ENCODE measurements at regions not wholly inside any gene's neighbourhood (a gene's known extent, or its start where the extent isn't known, plus 50 kb on each side); places are given as distances from the start of the nearest gene placed in this dataset.
"Not testable (repeated sequence)": the region's sequence is repeated elsewhere in the genome, so short reads cannot be mapped to it uniquely, and the experiment has no call there.

DNA sequence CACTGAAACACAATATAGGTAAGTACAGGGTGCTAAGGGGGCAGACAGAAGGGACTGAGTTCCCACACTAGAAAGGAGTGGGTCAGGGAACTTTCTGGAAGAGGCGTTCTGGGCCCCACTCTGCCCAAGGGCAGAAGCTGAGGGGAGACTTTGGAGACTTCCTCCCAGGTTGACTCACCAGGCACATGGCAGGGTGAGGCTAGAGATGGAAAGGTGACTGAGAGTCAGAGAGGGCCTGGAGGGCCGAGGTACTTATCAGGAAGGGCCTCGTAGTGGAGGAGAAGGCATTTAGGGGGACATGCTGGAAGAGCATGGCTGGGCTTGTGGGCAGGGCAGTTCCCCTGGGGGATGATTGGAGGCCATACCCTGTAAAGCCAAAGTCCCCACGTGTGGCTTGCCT lies 159.9 kb upstream of the JUN start:
- Mint-ChIP-seq H3K36me3 (no peaks in the 10 kb centered on the region), H3K27me3 (no peaks in the 10 kb centered on the region), H3K9me3 (peaks cover 4% of the 10 kb centered on the region), H3K4me3 (no peak overlapping the region), H3K27ac (no peak overlapping the region), H3K4me1 (peaks cover 60% of the 10 kb centered on the region)
- no peak for DNase-seq

DNA sequence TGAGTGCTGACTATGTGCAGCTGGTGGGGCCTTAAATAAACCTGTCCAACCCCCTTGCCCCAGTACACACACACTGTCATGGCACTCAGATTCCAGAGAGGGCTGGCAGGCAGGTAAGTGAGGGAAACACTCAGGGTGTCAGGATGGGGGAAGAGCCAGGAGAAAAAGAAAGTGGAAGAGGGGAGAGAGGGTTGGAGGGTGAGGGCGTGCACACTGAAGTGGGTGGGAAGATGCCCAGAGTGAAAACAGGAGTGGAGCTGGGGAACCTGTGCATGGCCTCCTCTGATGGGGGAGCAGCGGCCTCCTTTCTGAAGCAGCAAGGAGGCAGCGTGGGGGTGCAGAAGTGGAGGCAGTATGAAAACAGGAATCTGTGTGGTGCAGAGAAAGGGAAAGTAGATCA lies 160.6 kb upstream of the JUN start:
- DNase-seq: no peak
- Mint-ChIP-seq H3K9me3 (peaks cover 4% of the 10 kb centered on the region), H3K27ac (no peak overlapping the region), H3K4me3 (no peak overlapping the region), H3K36me3 (no peaks in the 10 kb centered on the region), H3K27me3 (no peaks in the 10 kb centered on the region), H3K4me1 (peaks cover 66% of the 10 kb centered on the region)

DNA sequence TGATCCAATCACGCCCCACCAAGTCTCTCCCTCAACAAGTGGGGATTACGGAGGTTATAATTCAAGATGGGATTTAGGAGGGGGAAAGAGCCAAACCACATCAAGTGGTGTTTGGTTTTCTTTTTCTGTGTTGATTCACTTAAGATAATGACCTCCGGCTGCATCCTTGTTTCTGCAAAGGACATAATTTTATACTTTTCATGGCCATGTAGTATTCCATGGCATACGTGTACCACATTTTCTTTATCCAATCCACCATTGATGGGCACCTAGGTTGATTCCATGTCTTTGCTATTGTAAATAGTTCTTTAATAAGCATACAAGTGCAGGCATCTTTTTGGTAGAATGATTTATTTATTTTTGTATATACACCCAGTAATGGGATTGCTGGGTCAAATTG lies 162.5 kb upstream of the JUN start:
- no peak overlapping the region for H3K4me3 Mint-ChIP-seq

DNA sequence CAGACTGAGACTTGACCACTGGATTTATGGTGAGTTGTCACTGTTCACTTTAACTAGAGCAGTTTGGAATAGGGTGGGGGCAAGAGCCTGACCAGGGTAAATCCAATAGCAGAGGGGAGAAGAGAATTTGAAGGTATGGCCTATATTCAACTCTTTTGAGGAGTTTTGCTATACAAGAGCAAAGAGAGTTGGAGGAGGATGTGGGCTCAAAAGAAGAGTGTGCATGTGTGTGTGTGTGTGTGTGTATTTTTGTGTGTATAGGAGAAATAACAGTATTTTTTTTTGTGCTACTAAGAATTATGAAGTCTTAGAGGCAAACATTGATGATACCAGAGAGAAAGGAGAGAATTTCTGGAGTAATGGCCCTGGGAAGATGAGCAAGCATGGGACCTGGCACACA lies 164.8 kb upstream of the JUN start:
- Mint-ChIP-seq H3K36me3 (no peaks in the 10 kb centered on the region), H3K27me3 (no peaks in the 10 kb centered on the region), H3K27ac (no peak overlapping the region), H3K4me3 (no peak overlapping the region), H3K9me3 (peaks cover 4% of the 10 kb centered on the region), H3K4me1 (peaks cover 36% of the 10 kb centered on the region)
- no peak for DNase-seq

More for the DNA sequence above, 162.5 kb upstream of the JUN start:
- H3K36me3 Mint-ChIP-seq: no peaks in the 10 kb centered on the region
- no peaks in the 10 kb centered on the region for H3K27me3 Mint-ChIP-seq
- H3K9me3 Mint-ChIP-seq: peaks cover 4% of the 10 kb centered on the region
- no peak overlapping the region for H3K27ac Mint-ChIP-seq
- no peak for DNase-seq
- H3K4me1 Mint-ChIP-seq: peaks cover 58% of the 10 kb centered on the region

DNA sequence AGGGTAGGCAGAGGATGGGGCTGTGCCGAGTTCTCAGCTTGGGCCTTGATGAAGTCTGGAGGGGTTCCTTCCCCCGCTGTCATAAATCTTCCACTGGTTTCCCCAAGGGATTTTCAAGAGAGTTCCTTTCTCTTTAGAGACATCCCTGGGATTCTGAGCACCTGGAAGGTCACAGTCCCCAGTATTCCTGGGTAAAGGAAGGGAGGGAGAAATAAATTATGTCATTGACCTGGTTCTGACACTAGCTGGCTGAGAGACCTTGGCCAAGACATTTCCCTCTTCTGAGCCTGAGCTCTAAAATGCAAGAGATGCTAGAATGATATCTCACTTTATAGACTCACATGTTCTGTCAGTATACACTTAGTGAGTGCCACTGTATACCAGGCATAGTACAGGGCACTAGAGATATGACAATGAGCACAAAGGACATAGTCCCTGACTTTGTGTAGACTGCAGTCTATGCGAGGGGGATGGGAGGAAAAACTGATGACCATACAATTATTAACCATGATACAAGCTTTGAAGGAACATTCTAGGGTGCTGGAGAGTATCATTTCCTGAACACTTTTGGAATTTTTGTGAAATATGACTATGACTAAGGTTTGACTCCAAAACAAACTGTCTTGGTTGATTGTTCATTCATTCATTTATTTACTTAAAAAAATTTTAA lies 165.8 kb upstream of the JUN start:
- Mint-ChIP-seq H3K36me3 (no peaks in the 10 kb centered on the region), H3K4me3 (no peak overlapping the region), H3K4me1 (peaks cover 26% of the 10 kb centered on the region), H3K27me3 (no peaks in the 10 kb centered on the region), H3K9me3 (peaks cover 4% of the 10 kb centered on the region), H3K27ac (no peak overlapping the region)
- no peak for DNase-seq

DNA sequence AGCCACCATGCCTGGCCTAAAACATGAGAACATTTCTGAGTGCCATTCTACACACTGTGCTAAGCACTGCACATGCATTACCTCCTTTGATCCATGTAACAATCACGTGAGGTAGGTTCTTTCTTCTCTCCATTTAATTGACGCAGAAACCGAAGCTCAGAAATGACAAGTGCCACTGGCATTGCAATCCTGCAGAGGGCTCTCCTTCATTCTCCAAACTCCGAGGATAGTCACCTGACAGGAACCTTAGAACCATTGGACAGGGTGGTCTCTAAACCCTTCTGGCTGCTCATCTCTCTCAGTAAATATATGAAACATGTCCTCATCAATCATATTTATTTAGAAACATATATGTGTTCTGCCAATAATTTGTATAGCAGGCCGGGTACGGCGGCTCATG lies 167.1 kb upstream of the JUN start:
- H3K36me3 Mint-ChIP-seq: no peaks in the 10 kb centered on the region
- no peak for DNase-seq
- H3K4me1 Mint-ChIP-seq: peaks cover 18% of the 10 kb centered on the region
- no peak overlapping the region for H3K4me3 Mint-ChIP-seq
- H3K27me3 Mint-ChIP-seq: no peaks in the 10 kb centered on the region
- peaks cover 3% of the 10 kb centered on the region for H3K9me3 Mint-ChIP-seq
- no peak overlapping the region for H3K27ac Mint-ChIP-seq

DNA sequence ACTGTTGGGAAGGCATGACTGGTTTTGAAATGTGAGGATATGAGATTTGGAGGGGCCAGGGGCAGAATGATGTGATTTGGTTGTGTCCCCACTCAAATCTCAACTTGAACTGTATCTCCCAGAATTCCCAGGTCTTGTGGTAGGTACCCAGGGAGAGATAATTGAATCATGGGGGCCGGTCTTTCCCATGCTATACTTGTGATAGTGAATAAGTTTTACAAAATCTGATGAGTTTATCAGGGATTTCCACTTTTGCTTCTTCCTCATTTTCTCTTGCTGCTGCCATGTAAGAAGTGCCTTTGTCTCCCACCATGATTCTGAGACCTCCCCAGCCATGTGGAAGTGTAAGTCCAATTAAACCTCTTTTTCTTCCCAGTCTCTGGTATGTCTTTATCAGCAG lies 170.1 kb upstream of the JUN start:
- H3K4me1 Mint-ChIP-seq: peaks cover 16% of the 10 kb centered on the region
- not testable (repeated sequence) for H3K27ac Mint-ChIP-seq, H3K9me3 Mint-ChIP-seq, H3K36me3 Mint-ChIP-seq, DNase-seq, H3K27me3 Mint-ChIP-seq, H3K4me3 Mint-ChIP-seq

DNA sequence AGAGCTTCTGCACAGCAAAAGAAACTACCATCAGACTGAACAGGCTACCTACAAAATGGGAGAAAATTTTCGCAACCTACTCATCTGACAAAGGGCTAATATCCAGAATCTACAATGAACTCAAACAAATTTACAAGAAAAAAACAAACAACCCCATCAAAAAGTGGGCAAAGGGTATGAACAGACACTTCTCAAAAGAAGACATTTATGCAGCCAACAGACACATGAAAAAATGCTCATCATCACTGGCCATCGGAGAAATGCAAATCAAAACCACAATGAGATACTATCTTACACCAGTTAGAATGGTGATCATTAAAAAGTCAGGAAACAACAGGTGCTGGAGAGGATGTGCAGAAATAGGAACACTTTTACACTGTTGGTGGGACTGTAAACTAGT lies 179.4 kb upstream of the JUN start:
- not testable (repeated sequence) for H3K27ac Mint-ChIP-seq, H3K4me3 Mint-ChIP-seq, DNase-seq, H3K27me3 Mint-ChIP-seq, H3K36me3 Mint-ChIP-seq, H3K9me3 Mint-ChIP-seq
- peaks cover 21% of the 10 kb centered on the region for H3K4me1 Mint-ChIP-seq

DNA sequence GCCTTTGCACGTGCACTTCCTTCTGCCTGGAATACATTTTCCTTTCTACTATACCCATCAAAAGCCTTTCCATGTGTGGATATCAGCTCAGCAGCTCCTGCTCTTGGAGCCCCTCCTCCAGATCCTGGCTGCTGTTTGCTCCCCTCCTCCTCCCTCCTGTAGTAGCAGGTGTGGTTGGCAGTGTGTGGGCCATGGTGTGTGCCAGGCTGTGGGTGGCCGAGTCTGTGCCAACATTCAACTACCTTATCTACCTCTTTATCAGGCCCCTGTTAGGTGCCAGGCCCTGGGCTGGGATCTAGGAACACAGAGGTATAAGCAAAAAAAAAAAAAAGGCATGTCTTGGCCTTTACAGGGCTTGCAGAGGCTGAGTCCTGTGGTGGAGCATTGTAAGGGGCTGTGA lies 180.6 kb upstream of the JUN start:
- Mint-ChIP-seq H3K9me3 (no peaks in the 10 kb centered on the region), H3K36me3 (no peaks in the 10 kb centered on the region), H3K4me3 (no peak overlapping the region), H3K27me3 (no peaks in the 10 kb centered on the region), H3K4me1 (peaks cover 28% of the 10 kb centered on the region), H3K27ac (no peak overlapping the region)
- DNase-seq: no peak

DNA sequence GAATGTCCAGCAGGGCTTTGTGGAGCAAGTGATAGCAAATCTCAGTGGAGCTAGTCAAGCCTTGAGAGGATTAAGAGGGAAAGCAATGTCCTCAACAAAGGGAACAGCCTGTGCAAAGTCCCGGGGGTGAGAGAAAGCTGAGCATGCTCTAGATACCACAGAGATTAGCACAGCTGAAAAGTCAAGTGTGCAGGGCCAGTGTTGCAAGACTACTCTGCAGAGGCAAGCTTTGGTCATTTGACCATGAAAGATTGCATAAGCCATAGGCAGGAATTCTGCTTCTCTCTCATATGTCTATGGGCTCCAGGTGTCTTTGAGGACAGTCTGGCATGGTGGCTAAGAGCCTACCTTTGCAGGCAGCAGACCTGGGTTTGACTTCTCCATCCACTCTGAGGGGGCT lies 181.0 kb upstream of the JUN start:
- Mint-ChIP-seq H3K4me1 (peaks cover 28% of the 10 kb centered on the region), H3K4me3 (no peak overlapping the region), H3K9me3 (no peaks in the 10 kb centered on the region), H3K27me3 (no peaks in the 10 kb centered on the region), H3K27ac (no peak overlapping the region), H3K36me3 (no peaks in the 10 kb centered on the region)
- no peak for DNase-seq

DNA sequence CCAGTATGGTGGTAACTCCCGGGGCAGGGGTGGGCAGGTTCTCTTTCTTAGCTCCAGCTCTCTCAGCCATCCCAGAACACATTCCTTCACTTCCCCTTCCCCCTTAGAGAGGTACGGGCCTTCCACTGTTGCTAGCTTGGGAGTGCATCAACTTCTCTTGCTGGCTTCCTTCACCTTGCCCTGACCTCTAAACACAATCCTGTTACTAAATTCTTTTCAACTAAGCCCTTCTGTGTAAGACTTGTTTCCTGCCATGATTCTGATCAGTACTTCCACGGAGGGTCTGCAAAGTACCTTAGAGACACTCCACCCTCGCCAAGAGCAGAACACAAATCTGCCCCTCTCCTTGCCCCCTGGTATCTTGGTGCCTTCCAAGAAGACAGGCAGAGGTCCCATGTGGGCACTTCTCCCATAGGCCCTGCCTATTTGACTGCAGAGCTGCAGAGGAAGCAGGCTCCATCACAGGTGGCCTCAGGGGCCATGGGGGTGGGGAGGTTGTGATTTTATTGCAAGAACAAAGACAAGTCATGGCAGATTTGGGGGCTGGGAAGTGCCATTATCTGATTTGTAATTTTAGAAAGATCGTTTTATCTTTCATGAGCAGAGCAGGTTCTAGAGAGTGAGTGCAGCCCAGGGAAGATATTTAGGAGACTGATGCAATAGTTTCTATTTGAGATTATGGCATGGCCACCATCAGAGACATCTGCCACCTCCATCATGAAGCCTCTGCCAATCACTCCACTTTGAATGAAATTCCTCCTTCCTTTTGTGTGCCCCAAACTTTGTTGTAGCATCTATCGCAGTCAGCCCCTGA lies 182.5 kb upstream of the JUN start:
- DNase-seq: no peak
- no peaks in the 10 kb centered on the region for H3K36me3 Mint-ChIP-seq
- H3K4me1 Mint-ChIP-seq: peaks cover 28% of the 10 kb centered on the region
- H3K4me3 Mint-ChIP-seq: no peak overlapping the region
- H3K27ac Mint-ChIP-seq: peak overlapping the region; percentile 30
- no peaks in the 10 kb centered on the region for H3K27me3 Mint-ChIP-seq
- no peaks in the 10 kb centered on the region for H3K9me3 Mint-ChIP-seq

DNA sequence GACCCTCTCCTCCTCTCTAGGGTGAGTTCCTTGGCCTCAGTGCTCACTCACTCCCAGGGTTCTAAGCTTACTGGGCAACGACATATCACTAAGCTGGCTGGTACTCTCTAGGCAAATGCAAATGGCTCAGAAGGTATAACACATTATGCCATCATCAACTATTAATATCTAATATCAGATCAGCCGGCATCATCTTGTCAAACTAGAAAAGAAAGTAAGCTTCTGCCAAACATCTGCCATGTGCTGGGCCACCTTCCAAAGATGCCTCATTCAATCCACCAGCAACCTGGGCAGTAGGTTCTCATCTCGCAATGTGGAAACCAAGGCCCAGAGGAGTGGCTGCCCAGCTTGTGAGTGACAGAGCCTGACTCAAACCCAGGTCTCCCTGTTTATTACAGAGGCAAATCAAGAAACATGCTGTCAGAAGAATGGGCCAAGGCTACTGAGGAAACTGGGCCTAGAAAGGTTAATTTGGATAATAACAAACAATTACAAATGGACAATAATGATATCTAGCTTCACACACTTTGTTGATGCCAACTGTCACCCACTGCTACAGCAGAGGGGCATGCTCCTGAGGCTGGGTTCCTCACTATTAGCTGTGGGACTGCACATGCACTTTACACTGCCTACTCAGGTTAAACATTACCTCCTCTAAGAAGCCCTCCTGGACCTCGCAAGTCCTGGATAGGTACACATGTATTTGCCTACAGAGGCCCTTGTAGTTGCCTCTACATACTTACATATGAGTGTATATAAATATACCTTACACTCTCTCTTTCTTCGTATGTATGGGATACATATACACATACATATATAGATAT lies 183.3 kb upstream of the JUN start:
- Mint-ChIP-seq H3K9me3 (no peaks in the 10 kb centered on the region), H3K4me1 (peaks cover 28% of the 10 kb centered on the region), H3K27ac (peak overlapping the region; percentile 30), H3K27me3 (no peaks in the 10 kb centered on the region), H3K4me3 (no peak overlapping the region), H3K36me3 (no peaks in the 10 kb centered on the region)
- no peak for DNase-seq

DNA sequence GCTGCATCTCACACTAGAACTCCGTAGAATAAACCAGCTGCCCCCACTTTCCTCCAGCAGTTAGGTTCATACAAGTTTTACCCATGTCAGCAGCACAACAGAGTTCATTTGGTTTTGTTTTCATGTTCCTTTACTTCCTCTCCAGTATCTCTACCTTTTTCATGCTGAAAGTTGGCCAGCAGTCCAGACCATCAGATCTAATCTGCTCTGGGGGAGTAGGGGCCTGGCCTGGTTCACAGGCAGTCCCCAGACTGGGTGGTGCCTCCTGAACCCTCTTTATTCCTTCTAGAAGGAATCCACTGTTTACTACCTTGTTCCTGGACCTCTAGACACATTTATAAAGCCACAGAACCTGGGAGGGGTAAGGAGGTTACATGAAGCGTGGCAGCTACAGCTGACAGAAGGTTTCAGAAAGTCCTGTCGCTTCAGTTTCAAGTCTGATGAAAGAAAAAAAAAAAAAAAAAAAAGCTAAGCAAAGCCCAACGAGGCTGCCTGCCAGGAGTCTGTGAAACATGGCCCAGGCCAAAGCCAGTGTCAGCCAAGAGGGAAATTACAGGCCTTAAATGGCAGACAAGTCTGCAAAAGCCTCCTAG lies 184.6 kb upstream of the JUN start:
- H3K27ac Mint-ChIP-seq: peak overlapping the region; percentile 93
- peak; percentile 21 for DNase-seq
- no peaks in the 10 kb centered on the region for H3K36me3 Mint-ChIP-seq
- H3K4me1 Mint-ChIP-seq: peaks cover 28% of the 10 kb centered on the region
- H3K9me3 Mint-ChIP-seq: no peaks in the 10 kb centered on the region
- H3K4me3 Mint-ChIP-seq: no peak overlapping the region
- no peaks in the 10 kb centered on the region for H3K27me3 Mint-ChIP-seq

DNA sequence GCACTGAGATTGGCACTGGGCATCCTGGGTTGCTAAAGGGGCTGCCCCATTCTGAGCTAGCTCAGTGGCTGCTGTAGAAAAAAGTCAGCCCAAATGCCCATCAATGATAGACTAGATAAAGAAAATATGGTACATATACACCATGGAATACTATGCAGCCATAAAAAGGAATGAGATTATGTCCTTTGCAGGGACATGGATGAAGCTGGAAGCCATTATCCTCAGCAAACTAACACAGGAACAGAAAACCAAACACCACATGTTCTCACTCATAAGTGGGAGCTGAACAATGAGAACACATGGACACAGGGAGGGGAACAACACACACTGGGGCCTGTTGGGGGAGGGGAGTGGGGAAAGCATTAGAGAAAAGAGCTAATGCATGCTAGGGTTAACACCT lies 185.3 kb upstream of the JUN start:
- H3K27ac Mint-ChIP-seq, H3K27me3 Mint-ChIP-seq, H3K4me3 Mint-ChIP-seq, H3K9me3 Mint-ChIP-seq, H3K36me3 Mint-ChIP-seq, DNase-seq: not testable (repeated sequence)
- peaks cover 28% of the 10 kb centered on the region for H3K4me1 Mint-ChIP-seq

DNA sequence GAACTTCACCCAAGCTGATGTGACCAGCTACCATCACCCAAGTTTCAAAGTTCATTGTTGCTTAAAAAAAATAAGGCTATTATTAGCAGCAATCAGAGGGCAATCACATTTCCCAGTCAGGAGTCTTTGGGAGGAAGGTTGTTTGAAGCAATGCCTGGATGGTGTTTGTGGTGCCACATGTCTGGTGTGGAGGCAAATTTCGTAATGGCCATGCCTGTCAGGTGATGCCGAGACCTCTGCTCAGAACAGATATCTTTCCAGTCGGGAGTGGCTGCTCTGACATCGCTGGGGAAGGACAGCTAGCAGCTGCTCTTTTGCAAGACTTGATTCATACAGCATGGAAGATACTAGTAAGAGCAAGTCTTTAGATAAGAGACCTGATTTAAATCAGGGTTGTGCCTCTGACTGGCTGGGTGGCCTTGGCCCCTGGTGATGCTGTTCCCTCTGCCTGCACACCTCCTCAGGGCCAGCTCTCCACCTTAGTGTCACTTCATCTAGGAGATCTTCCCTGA lies 187.8 kb upstream of the JUN start:
- no peaks in the 10 kb centered on the region for H3K36me3 Mint-ChIP-seq
- H3K27me3 Mint-ChIP-seq: no peaks in the 10 kb centered on the region
- H3K4me3 Mint-ChIP-seq: no peak overlapping the region
- no peak overlapping the region for H3K27ac Mint-ChIP-seq
- no peaks in the 10 kb centered on the region for H3K9me3 Mint-ChIP-seq
- DNase-seq: no peak
- peaks cover 18% of the 10 kb centered on the region for H3K4me1 Mint-ChIP-seq
